HG02610 (cell line): ENCODE measurements at regions not wholly inside any gene's neighbourhood (a gene's known extent, or its start where the extent isn't known, plus 50 kb on each side); places are given as distances from the start of the nearest gene placed in this dataset.

Experiments used
- ATAC-seq: cut with Tn5 transposase; IDR thresholded peaks from one replicate; pipeline ENCODE4 v1.9.1; 2021; ENCODE audit warnings: mild to moderate bottlenecking, moderate library complexity; ENCODE audit not compliant: unreplicated experiment

- no peak for ATAC-seq
Measured at GRCh38 chr2:383888-384287, 96.0 kb upstream of the ALKAL2 start.

GRCh38 chr2:383178-383577, 95.3 kb upstream of the ALKAL2 start:
- no peak for ATAC-seq

- no peak for ATAC-seq
Measured at GRCh38 chr2:382728-383022, 94.8 kb upstream of the ALKAL2 start.

GRCh38 chr2:381941-382727, 94.2 kb upstream of the ALKAL2 start:
- ATAC-seq: no peak

GRCh38 chr2:381181-381580, 93.3 kb upstream of the ALKAL2 start:
- ATAC-seq: no peak

- no peak for ATAC-seq
Measured at GRCh38 chr2:380772-381171, 92.9 kb upstream of the ALKAL2 start.

GRCh38 chr2:380221-380620, 92.3 kb upstream of the ALKAL2 start:
- ATAC-seq: no peak

- ATAC-seq: no peak
Measured at GRCh38 chr2:379778-380177, 91.9 kb upstream of the ALKAL2 start.

GRCh38 chr2:378364-378763, 90.5 kb upstream of the ALKAL2 start:
- ATAC-seq: no peak

DNA sequence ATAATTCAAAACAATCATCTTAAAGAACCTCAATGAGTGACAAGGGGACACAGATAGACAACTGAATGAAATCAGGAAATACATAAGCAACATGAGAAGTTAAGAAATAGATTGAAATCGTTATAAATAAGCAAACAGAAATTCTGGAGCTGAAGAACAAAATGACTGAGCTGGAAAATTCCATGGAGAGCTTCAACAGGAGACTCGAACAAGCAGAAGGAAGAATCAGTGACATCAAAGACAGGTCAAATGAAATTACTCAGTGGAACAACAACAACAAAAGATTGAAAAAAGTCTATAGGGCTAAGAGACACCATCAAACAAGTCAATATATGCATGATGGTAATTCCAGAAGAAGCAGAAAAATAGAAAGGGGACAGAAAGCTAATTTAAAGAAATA, 89.5 kb upstream of the ALKAL2 start:
- no peak for ATAC-seq

DNA sequence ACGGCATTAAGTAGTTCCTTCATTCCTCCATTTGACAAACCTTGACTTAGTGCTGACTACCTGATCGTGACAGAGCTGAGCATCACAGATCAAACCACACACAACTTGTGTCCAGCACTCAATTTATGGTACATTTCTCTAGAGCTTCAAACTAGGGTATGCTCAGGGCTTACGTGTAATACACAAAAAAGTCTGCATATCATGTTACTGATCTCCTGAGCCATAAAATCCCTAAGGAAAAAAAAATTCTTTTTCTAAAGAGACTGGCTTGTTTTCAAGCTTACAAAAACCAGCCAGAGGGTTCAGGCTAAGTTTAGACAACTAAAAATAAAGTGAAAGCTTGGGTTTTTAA, 88.0 kb upstream of the ALKAL2 start:
- no peak for ATAC-seq

DNA sequence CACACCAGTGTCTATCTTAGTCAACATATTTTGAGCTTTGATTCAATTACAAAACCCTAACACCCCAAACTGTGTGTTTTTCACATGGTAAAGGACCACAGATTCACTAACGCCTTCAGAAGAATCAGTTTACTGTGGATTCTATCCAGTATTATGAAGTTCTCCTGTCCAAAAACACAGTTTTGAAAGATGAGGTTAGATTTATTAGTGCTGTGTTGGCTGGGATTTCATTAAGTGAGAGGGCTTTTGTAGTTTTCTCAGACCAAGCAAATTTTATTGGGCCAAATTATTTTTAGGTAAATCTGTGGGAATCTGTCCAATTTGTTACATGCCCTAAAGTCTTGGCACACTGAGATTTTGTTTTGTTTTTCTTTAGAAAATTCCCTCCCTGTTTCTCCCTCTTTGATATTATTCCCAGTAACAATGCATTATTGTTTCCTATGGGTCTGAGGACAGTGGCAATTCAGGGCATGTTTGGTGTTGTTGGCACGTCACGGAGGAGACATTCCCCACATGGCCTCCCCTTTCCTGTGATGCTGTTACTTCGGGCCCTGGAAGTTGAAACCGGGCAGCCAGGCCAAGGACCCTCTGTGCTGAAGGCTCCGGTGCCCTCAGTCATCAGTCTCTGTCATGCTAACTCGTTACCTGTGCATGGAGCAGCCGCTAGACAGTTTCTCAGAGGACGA, 87.5 kb upstream of the ALKAL2 start:
- ATAC-seq: no peak

GRCh38 chr2:368386-368785, 80.5 kb upstream of the ALKAL2 start:
- ATAC-seq: no peak

- no peak for ATAC-seq
Measured at GRCh38 chr2:367246-367645, 79.4 kb upstream of the ALKAL2 start.

GRCh38 chr2:366706-367105, 78.8 kb upstream of the ALKAL2 start:
- no peak for ATAC-seq

DNA sequence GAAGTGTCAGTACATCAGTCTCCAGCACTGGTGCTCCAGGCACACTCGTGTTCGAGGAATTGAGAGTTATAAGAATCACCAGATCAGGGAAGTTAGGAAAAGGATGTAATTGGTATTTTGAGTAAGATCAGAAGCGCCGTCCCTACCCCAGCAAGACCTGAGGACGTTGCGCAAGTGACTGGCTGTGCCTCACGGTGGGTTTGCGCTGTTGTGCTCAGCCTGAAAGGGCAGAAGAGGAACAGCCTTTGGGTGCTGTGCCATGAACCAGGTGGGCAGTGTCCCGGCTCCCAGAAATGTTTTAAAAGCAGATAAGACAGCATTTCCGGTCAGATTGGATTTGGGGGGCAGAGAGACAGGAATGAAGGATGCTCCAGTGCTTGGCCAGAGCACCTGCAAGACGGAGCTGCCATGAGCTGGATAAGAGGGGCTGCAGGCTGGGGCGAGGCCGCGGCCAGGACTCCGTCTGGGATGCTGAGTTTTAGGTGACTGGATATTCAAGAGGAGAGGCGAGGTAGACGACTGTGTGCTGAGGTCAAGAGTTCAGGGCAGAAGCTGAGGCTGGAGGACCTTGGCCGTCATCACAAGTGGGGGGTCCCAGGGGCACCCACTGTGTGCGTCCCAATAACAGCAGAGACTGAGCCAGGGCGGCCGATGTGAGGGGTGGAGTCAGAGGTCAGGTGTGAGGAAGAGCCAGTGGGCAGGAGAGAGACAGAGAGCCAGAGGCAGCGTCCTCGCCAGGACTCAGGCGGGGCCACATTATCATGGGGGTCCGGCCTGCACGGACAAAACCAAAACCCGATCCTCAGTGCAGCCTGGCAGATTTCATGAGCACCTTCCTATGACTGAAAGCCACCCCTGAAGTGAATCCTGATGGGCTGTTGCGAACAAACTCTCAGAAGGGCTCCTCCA, 77.7 kb upstream of the ALKAL2 start:
- no peak for ATAC-seq

GRCh38 chr2:363824-364470, 76.1 kb upstream of the ALKAL2 start:
- ATAC-seq: no peak

DNA sequence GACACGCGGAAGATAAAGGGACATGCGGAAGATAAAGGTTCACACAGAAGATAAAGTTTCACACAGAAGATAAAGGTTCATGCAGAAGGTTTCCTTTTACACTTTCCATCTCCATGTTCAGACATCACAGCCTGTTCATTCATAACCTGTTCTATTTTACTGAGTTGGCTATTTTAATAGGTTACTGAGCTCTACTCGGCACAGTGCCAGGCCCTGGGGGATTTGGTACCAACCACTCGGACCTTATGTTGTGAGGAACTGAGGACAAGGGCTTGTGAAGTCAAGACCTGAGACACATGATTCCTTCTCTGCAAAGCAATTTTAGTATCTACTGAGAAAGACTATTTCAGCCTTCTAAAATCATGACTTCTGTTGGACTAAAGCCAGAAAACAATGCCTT, 75.0 kb upstream of the ALKAL2 start:
- no peak for ATAC-seq

DNA sequence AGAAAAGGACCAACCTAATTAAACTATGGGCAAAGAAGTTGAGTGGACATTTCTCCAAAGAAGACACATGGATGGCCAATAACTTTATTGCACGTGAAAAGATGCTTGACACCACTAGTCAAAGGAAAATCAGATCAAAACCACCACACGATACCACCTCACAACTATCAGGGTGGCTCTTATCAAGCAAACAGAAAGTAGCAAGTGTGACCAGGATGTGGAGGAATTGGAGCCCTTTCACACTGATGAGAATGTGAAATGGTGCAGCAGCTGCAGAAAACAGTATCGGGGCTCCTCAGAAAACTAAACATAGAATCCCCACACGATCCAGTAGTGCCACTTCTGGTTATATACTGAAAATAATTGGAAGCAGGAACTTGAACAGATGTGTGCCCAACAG, 72.2 kb upstream of the ALKAL2 start:
- ATAC-seq: no peak

GRCh38 chr2:359047-359446, 71.2 kb upstream of the ALKAL2 start:
- no peak for ATAC-seq

GRCh38 chr2:357811-358210, 69.9 kb upstream of the ALKAL2 start:
- no peak for ATAC-seq
